Activated CD4-positive, alpha-beta memory T cell treated with anti-CD3 and anti-CD28 coated beads for 36 hours (primary cell): ENCODE measurements at regions not wholly inside any gene's neighbourhood (a gene's known extent, or its start where the extent isn't known, plus 50 kb on each side); places are given as distances from the start of the nearest gene placed in this dataset.

ENCODE experiments used
- CTCF ChIA-PET: fragments of 350-600 bp; sonication (Branson Sonifier 250); formaldehyde crosslinking; loops from one replicate; lab custom pipeline; 2021; ENCODE audit warnings: antibody characterized with exemption, inconsistent platforms; lab: Charles Lee
- POLR2A ChIA-PET: fragments of 350-600 bp; sonication (Branson Sonifier 250); formaldehyde crosslinking; loops from one replicate; lab custom pipeline; 2021; ENCODE audit warnings: antibody characterized with exemption; lab: Charles Lee
- DNase-seq: peaks from one replicate; pipeline ENCODE4 v3.0.0-alpha.2; 2020
- H3K27ac Mint-ChIP-seq: one replicate; pipeline ENCODE4 v1.8.0; 2021; ENCODE audit warnings: mixed read lengths
- H3K27me3 Mint-ChIP-seq: one replicate; pipeline ENCODE4 v1.8.0; 2021; ENCODE audit warnings: mixed read lengths
- H3K36me3 Mint-ChIP-seq: one replicate; pipeline ENCODE4 v1.8.0; 2021; ENCODE audit warnings: mixed read lengths
- H3K4me1 Mint-ChIP-seq: one replicate; pipeline ENCODE4 v1.8.0; 2021; ENCODE audit warnings: low read depth, mixed read lengths
- H3K4me3 Mint-ChIP-seq: one replicate; pipeline ENCODE4 v1.8.0; 2021; ENCODE audit warnings: mild to moderate bottlenecking, mixed read lengths
- H3K9me3 Mint-ChIP-seq: one replicate; pipeline ENCODE4 v1.8.0; 2021; ENCODE audit warnings: mixed read lengths
- intact Hi-C: fragments of 100-400 bp; cut with micrococcal nuclease; formaldehyde crosslinking; loops from one replicate; pipeline ENCODE4 v1.15.1; 2023

- Mint-ChIP-seq H3K36me3 (no peaks in the 10 kb centered on the region), H3K4me3 (no peak overlapping the region), H3K27me3 (no peaks in the 10 kb centered on the region), H3K27ac (no peak overlapping the region), H3K4me1 (no peaks in the 10 kb centered on the region), H3K9me3 (no peaks in the 10 kb centered on the region)
- DNase-seq: no peak
- POLR2A ChIA-PET: no interaction called here
- intact Hi-C loops: no loop called here
- CTCF ChIA-PET: no interaction called here
Observed at GRCh38 chr5:113871972-113872371, 358.5 kb downstream of the YTHDC2 start.

GRCh38 chr5:113875096-113875495 is 361.6 kb downstream of the YTHDC2 start:
- Mint-ChIP-seq H3K36me3 (no peaks in the 10 kb centered on the region), H3K27ac (no peak overlapping the region), H3K27me3 (no peaks in the 10 kb centered on the region), H3K9me3 (peaks cover 3% of the 10 kb centered on the region), H3K4me1 (no peaks in the 10 kb centered on the region), H3K4me3 (no peak overlapping the region)
- POLR2A ChIA-PET: no interaction called here
- DNase-seq: no peak
- CTCF ChIA-PET: no interaction called here
- intact Hi-C loops: no loop called here

GRCh38 chr5:113891491-113891890 is 378.0 kb downstream of the YTHDC2 start:
- Mint-ChIP-seq H3K27me3 (no peaks in the 10 kb centered on the region), H3K27ac (no peak overlapping the region), H3K4me1 (no peaks in the 10 kb centered on the region), H3K36me3 (no peaks in the 10 kb centered on the region), H3K9me3 (no peaks in the 10 kb centered on the region), H3K4me3 (no peak overlapping the region)
- no peak for DNase-seq
- ChIA-PET POLR2A (no interaction called here), CTCF (no interaction called here)
- intact Hi-C loops: no loop called here

GRCh38 chr5:113896789-113897188 is 383.3 kb downstream of the YTHDC2 start:
- Mint-ChIP-seq H3K9me3 (peaks cover 2% of the 10 kb centered on the region), H3K4me1 (no peaks in the 10 kb centered on the region), H3K4me3 (no peak overlapping the region), H3K27me3 (no peaks in the 10 kb centered on the region), H3K27ac (no peak overlapping the region), H3K36me3 (no peaks in the 10 kb centered on the region)
- CTCF ChIA-PET: no interaction called here
- intact Hi-C loops: no loop called here
- POLR2A ChIA-PET: no interaction called here
- no peak for DNase-seq

- no peaks in the 10 kb centered on the region for H3K4me1 Mint-ChIP-seq
- peaks cover 2% of the 10 kb centered on the region for H3K9me3 Mint-ChIP-seq
- no peak overlapping the region for H3K4me3 Mint-ChIP-seq
- H3K27me3 Mint-ChIP-seq: no peaks in the 10 kb centered on the region
- ChIA-PET CTCF (no interaction called here), POLR2A (no interaction called here)
- no peaks in the 10 kb centered on the region for H3K36me3 Mint-ChIP-seq
- intact Hi-C loops: no loop called here
- H3K27ac Mint-ChIP-seq: no peak overlapping the region
- DNase-seq: no peak
Observed at GRCh38 chr5:113897748-113898147, 384.3 kb downstream of the YTHDC2 start.

GRCh38 chr5:113900141-113900540 is 386.6 kb downstream of the YTHDC2 start:
- intact Hi-C loops: no loop called here

GRCh38 chr5:113900816-113901215 is 387.3 kb downstream of the YTHDC2 start:
- CTCF ChIA-PET: no interaction called here
- Mint-ChIP-seq H3K27ac (no peak overlapping the region), H3K36me3 (no peaks in the 10 kb centered on the region), H3K4me1 (no peaks in the 10 kb centered on the region), H3K9me3 (peaks cover 2% of the 10 kb centered on the region), H3K27me3 (no peaks in the 10 kb centered on the region), H3K4me3 (no peak overlapping the region)
- no peak for DNase-seq
- POLR2A ChIA-PET: no interaction called here
- intact Hi-C loops: no loop called here

More at GRCh38 chr5:113900141-113900540, 386.6 kb downstream of the YTHDC2 start:
- no peak for DNase-seq
- H3K9me3 Mint-ChIP-seq: peaks cover 2% of the 10 kb centered on the region
- ChIA-PET CTCF (interaction anchor here (0.6 kb wide), 1 partner anchor 49 kb away, joined by 3 read pairs; no protein-coding TSS in a partner anchor), POLR2A (no interaction called here)
- H3K27ac Mint-ChIP-seq: no peak overlapping the region
- H3K4me3 Mint-ChIP-seq: no peak overlapping the region
- H3K27me3 Mint-ChIP-seq: no peaks in the 10 kb centered on the region
- H3K36me3 Mint-ChIP-seq: no peaks in the 10 kb centered on the region
- no peaks in the 10 kb centered on the region for H3K4me1 Mint-ChIP-seq

GRCh38 chr5:113901718-113902117 is 388.2 kb downstream of the YTHDC2 start:
- no peak for DNase-seq
- CTCF ChIA-PET: no interaction called here
- Mint-ChIP-seq H3K4me3 (no peak overlapping the region), H3K27me3 (no peaks in the 10 kb centered on the region), H3K9me3 (peaks cover 2% of the 10 kb centered on the region), H3K36me3 (no peaks in the 10 kb centered on the region), H3K4me1 (no peaks in the 10 kb centered on the region), H3K27ac (no peak overlapping the region)
- intact Hi-C loops: no loop called here
- POLR2A ChIA-PET: no interaction called here

- peaks cover 2% of the 10 kb centered on the region for H3K9me3 Mint-ChIP-seq
- H3K27ac Mint-ChIP-seq: no peak overlapping the region
- no peak for DNase-seq
- ChIA-PET CTCF (no interaction called here), POLR2A (no interaction called here)
- no peaks in the 10 kb centered on the region for H3K36me3 Mint-ChIP-seq
- H3K27me3 Mint-ChIP-seq: no peaks in the 10 kb centered on the region
- no peak overlapping the region for H3K4me3 Mint-ChIP-seq
- intact Hi-C loops: no loop called here
- H3K4me1 Mint-ChIP-seq: no peaks in the 10 kb centered on the region
Observed at GRCh38 chr5:113902917-113903660, 389.6 kb downstream of the YTHDC2 start.

- DNase-seq: no peak
- ChIA-PET POLR2A (no interaction called here), CTCF (no interaction called here)
- Mint-ChIP-seq H3K4me1 (no peaks in the 10 kb centered on the region), H3K27me3 (no peaks in the 10 kb centered on the region), H3K27ac (no peak overlapping the region), H3K36me3 (no peaks in the 10 kb centered on the region), H3K4me3 (no peak overlapping the region), H3K9me3 (no peaks in the 10 kb centered on the region)
- intact Hi-C loops: no loop called here
Observed at GRCh38 chr5:113909782-113910181, 396.3 kb downstream of the YTHDC2 start.

GRCh38 chr5:113917997-113918396 is 404.5 kb downstream of the YTHDC2 start:
- Mint-ChIP-seq H3K27ac (no peak overlapping the region), H3K9me3 (no peaks in the 10 kb centered on the region), H3K4me3 (no peak overlapping the region), H3K36me3 (no peaks in the 10 kb centered on the region), H3K4me1 (no peaks in the 10 kb centered on the region), H3K27me3 (no peaks in the 10 kb centered on the region)
- ChIA-PET CTCF (no interaction called here), POLR2A (no interaction called here)
- no peak for DNase-seq
- intact Hi-C loops: no loop called here

GRCh38 chr5:113922343-113922742 is 408.8 kb downstream of the YTHDC2 start:
- CTCF ChIA-PET: no interaction called here
- no peak for DNase-seq
- POLR2A ChIA-PET: no interaction called here
- Mint-ChIP-seq H3K27ac (no peak overlapping the region), H3K4me1 (no peaks in the 10 kb centered on the region), H3K9me3 (no peaks in the 10 kb centered on the region), H3K36me3 (no peaks in the 10 kb centered on the region), H3K4me3 (no peak overlapping the region), H3K27me3 (no peaks in the 10 kb centered on the region)
- intact Hi-C loops: no loop called here

- ChIA-PET CTCF (no interaction called here), POLR2A (no interaction called here)
- H3K4me1 Mint-ChIP-seq: no peaks in the 10 kb centered on the region
- DNase-seq: no peak
- no peak overlapping the region for H3K4me3 Mint-ChIP-seq
- no peak overlapping the region for H3K27ac Mint-ChIP-seq
- intact Hi-C loops: no loop called here
- H3K36me3 Mint-ChIP-seq: no peaks in the 10 kb centered on the region
- no peaks in the 10 kb centered on the region for H3K9me3 Mint-ChIP-seq
- no peaks in the 10 kb centered on the region for H3K27me3 Mint-ChIP-seq
Observed at GRCh38 chr5:113935453-113935852, 422.0 kb downstream of the YTHDC2 start.
